ENCODE measurements at regions not wholly inside any gene's neighbourhood (a gene's known extent, or its start where the extent isn't known, plus 50 kb on each side); places are given as distances from the start of the nearest gene placed in this dataset.

- DNase-seq (ENCODE audit: unreplicated experiment), result no peak
- Mint-ChIP-seq H3K27ac (ENCODE audit: low read depth, unreplicated experiment) (no peak overlapping the region), H3K36me3 (ENCODE audit: insufficient read depth, unreplicated experiment) (no peaks in the 10 kb centered on the region), H3K4me1 (ENCODE audit: insufficient read depth, unreplicated experiment) (peaks cover 19% of the 10 kb centered on the region), H3K4me3 (ENCODE audit: unreplicated experiment) (no peak overlapping the region), H3K9me3 (ENCODE audit: unreplicated experiment) (no peaks in the 10 kb centered on the region), H3K27me3 (ENCODE audit: insufficient read depth, unreplicated experiment) (no peaks in the 10 kb centered on the region)
- ChIA-PET CTCF (no interaction called here), POLR2A (no interaction called here)
- intact Hi-C loops (cut with micrococcal nuclease), result no loop called here
- no TSS peak for BruUV-seq (replicated peaks)
- no peak for TF ChIP-seq CTCF (IDR thresholded peaks at IDR 0.05; ENCODE audit: unreplicated experiment)
Observed at GRCh38 chr18:30492552-30493129, 549.9 kb downstream of the DSC3 start.

GRCh38 chr18:30491815-30492551 is 550.6 kb downstream of the DSC3 start:
- DNase-seq (ENCODE audit: unreplicated experiment), result peak; percentile 34
- H3K9me3 Mint-ChIP-seq (ENCODE audit: unreplicated experiment), result no peaks in the 10 kb centered on the region
- no peak for TF ChIP-seq CTCF (IDR thresholded peaks at IDR 0.05; ENCODE audit: unreplicated experiment)
- BruUV-seq (replicated peaks), result no TSS peak
- H3K36me3 Mint-ChIP-seq (ENCODE audit: insufficient read depth, unreplicated experiment), result no peaks in the 10 kb centered on the region
- H3K4me3 Mint-ChIP-seq (ENCODE audit: unreplicated experiment), result no peak overlapping the region
- H3K27ac Mint-ChIP-seq (ENCODE audit: low read depth, unreplicated experiment), result no peak overlapping the region
- CTCF ChIA-PET, result no interaction called here
- intact Hi-C loops (cut with micrococcal nuclease), result no loop called here
- H3K4me1 Mint-ChIP-seq (ENCODE audit: insufficient read depth, unreplicated experiment), result peaks cover 25% of the 10 kb centered on the region
- no peaks in the 10 kb centered on the region for H3K27me3 Mint-ChIP-seq (ENCODE audit: insufficient read depth, unreplicated experiment)
- POLR2A ChIA-PET, result no interaction called here

- BruUV-seq (replicated peaks), result no TSS peak
- intact Hi-C loops (cut with micrococcal nuclease), result no loop called here
Observed at GRCh38 chr18:30489890-30490643, 552.5 kb downstream of the DSC3 start.

More at GRCh38 chr18:30489890-30490643, 552.5 kb downstream of the DSC3 start:
- ChIA-PET POLR2A (no interaction called here), CTCF (no interaction called here)
- Mint-ChIP-seq H3K36me3 (ENCODE audit: insufficient read depth, unreplicated experiment) (no peaks in the 10 kb centered on the region), H3K27me3 (ENCODE audit: insufficient read depth, unreplicated experiment) (no peaks in the 10 kb centered on the region), H3K4me1 (ENCODE audit: insufficient read depth, unreplicated experiment) (peaks cover 39% of the 10 kb centered on the region), H3K9me3 (ENCODE audit: unreplicated experiment) (no peaks in the 10 kb centered on the region), H3K4me3 (ENCODE audit: unreplicated experiment) (no peak overlapping the region), H3K27ac (ENCODE audit: low read depth, unreplicated experiment) (no peak overlapping the region)
- TF ChIP-seq CTCF (IDR thresholded peaks at IDR 0.05; ENCODE audit: unreplicated experiment), result no peak
- no peak for DNase-seq (ENCODE audit: unreplicated experiment)

Data from MCF 10A (cell line).